ENCODE measurements at regions not wholly inside any gene's neighbourhood (a gene's known extent, or its start where the extent isn't known, plus 50 kb on each side); places are given as distances from the start of the nearest gene placed in this dataset.

GRCh38 chr10:90389876-90390275 lies 468.0 kb downstream of the HTR7 start (continued):
- TF ChIP-seq CTCF (IDR thresholded peaks at IDR 0.05; ENCODE audit: low read depth, low read length, missing input control): no peak
- TF ChIP-seq JUND (IDR thresholded peaks at IDR 0.05): no peak
- no peak for TF ChIP-seq FOXA2 (IDR thresholded peaks at IDR 0.05)
- no peak for TF ChIP-seq MAX (IDR thresholded peaks at IDR 0.05)
- TF ChIP-seq NR2F2 (IDR thresholded peaks at IDR 0.05): no peak

GRCh38 chr10:90394311-90394710 lies 463.5 kb downstream of the HTR7 start:
- Histone ChIP-seq H3K4me1 (ENCODE audit: control insufficient read depth in 4 of 4, insufficient read depth in 4 of 4, low read length in 3 of 4) (no peaks in the 10 kb centered on the region), H3K36me3 (ENCODE audit: control insufficient read depth in 4 of 4, insufficient read depth in 3 of 4, low read depth in 1 of 4, low read length in 3 of 4) (no peaks in the 10 kb centered on the region), H3K27me3 (ENCODE audit: control insufficient read depth in 4 of 4, insufficient read depth in 4 of 4, low read length in 3 of 4) (no peaks in the 10 kb centered on the region), H3K27ac (ENCODE audit: low read depth in 1 of 2, low read length in 2 of 2) (no peak overlapping the region), H3K9me3 (ENCODE audit: control insufficient read depth in 4 of 4, low read length in 3 of 4) (no peaks in the 10 kb centered on the region), H3K4me3 (ENCODE audit: low read depth in 1 of 3, low read length in 3 of 3) (no peak overlapping the region), H3K9ac (ENCODE audit: low read depth in 1 of 2, low read length in 2 of 2) (no peak overlapping the region)
- WGBS: 66% methylated on average over 2 of the region's 2 CpGs
- TF ChIP-seq TAF1 (conservative IDR thresholded peaks at IDR 0.05): no peak
- no peak for DNase-seq (ENCODE audit: low spot score)

GRCh38 chr10:90396721-90397120 lies 461.1 kb downstream of the HTR7 start:
- H3K9ac ChIP-seq (ENCODE audit: low read depth in 1 of 2, low read length in 2 of 2): no peak overlapping the region
- H3K27ac ChIP-seq (ENCODE audit: low read depth in 1 of 2, low read length in 2 of 2): no peak overlapping the region
- TF ChIP-seq TAF1 (conservative IDR thresholded peaks at IDR 0.05) (no peak), EGR1 (IDR thresholded peaks at IDR 0.05; ENCODE audit: low read depth in 2 of 2) (no peak), ATF3 (IDR thresholded peaks at IDR 0.05) (no peak), ZBTB33 (IDR thresholded peaks at IDR 0.05) (no peak), FOXA1 (IDR thresholded peaks at IDR 0.05) (no peak), CTCF (IDR thresholded peaks at IDR 0.05; ENCODE audit: low read depth, low read length, missing input control) (no peak), JUND (IDR thresholded peaks at IDR 0.05) (no peak), RAD21 (IDR thresholded peaks at IDR 0.05) (no peak), FOXA2 (IDR thresholded peaks at IDR 0.05) (no peak), MAX (IDR thresholded peaks at IDR 0.05) (no peak), REST (IDR thresholded peaks at IDR 0.05) (no peak), SP1 (IDR thresholded peaks at IDR 0.05) (no peak), HNF4A (conservative IDR thresholded peaks at IDR 0.05) (no peak), HNF4G (IDR thresholded peaks at IDR 0.05) (no peak), YY1 (IDR thresholded peaks at IDR 0.05) (no peak), GABPA (IDR thresholded peaks at IDR 0.05 in 1 of 2, conservative IDR thresholded peaks at IDR 0.05 in 1 of 2) (no peak)
- no peaks in the 10 kb centered on the region for H3K9me3 ChIP-seq (ENCODE audit: control insufficient read depth in 4 of 4, low read length in 3 of 4)
- no peak overlapping the region for H3K4me3 ChIP-seq (ENCODE audit: low read depth in 1 of 3, low read length in 3 of 3)
- H3K27me3 ChIP-seq (ENCODE audit: control insufficient read depth in 4 of 4, insufficient read depth in 4 of 4, low read length in 3 of 4): no peaks in the 10 kb centered on the region
- H3K4me1 ChIP-seq (ENCODE audit: control insufficient read depth in 4 of 4, insufficient read depth in 4 of 4, low read length in 3 of 4): no peaks in the 10 kb centered on the region
- H3K36me3 ChIP-seq (ENCODE audit: control insufficient read depth in 4 of 4, insufficient read depth in 3 of 4, low read depth in 1 of 4, low read length in 3 of 4): no peaks in the 10 kb centered on the region
- DNase-seq (ENCODE audit: low spot score): no peak
